Stimulated activated CD4-positive, alpha-beta T cell treated with anti-CD3 and anti-CD28 coated beads, Interleukin-4, amount 100 ng/mL, for 1 hour (primary cell): ENCODE measurements at regions not wholly inside any gene's neighbourhood (a gene's known extent, or its start where the extent isn't known, plus 50 kb on each side); places are given as distances from the start of the nearest gene placed in this dataset.
A peak's percentile ranks its signal among the peaks of the same experiment; 100 is the strongest.
"Not testable (repeated sequence)": the region's sequence is repeated elsewhere in the genome, so short reads cannot be mapped to it uniquely, and the experiment has no call there.

Source experiments
- DNase-seq: peaks from one replicate; pipeline ENCODE4 v3.0.0-alpha.2; 2020

- no peak for DNase-seq
Measured at GRCh38 chr21:36207577-36208320, 51.1 kb downstream of the DOP1B start.

GRCh38 chr21:36208326-36209013, 51.8 kb downstream of the DOP1B start:
- no peak for DNase-seq

- DNase-seq = peak; percentile 13
Measured at GRCh38 chr21:36209626-36210171, 53.1 kb downstream of the DOP1B start.

GRCh38 chr21:36210779-36211659, 54.4 kb downstream of the DOP1B start:
- no peak for DNase-seq

GRCh38 chr21:36211660-36212512, 55.3 kb downstream of the DOP1B start:
- no peak for DNase-seq

- DNase-seq = no peak
Measured at GRCh38 chr21:36212513-36212780, 55.8 kb downstream of the DOP1B start.

GRCh38 chr21:36214561-36214960, 57.9 kb downstream of the DOP1B start:
- no peak for DNase-seq

- DNase-seq = no peak
Measured at GRCh38 chr21:36217743-36218142, 61.1 kb downstream of the DOP1B start.

GRCh38 chr21:36218691-36219090, 62.1 kb downstream of the DOP1B start:
- DNase-seq = no peak

GRCh38 chr21:36223451-36223850, 66.8 kb downstream of the DOP1B start:
- DNase-seq = no peak

- no peak for DNase-seq
Measured at GRCh38 chr21:36229181-36229580, 72.6 kb downstream of the DOP1B start.

GRCh38 chr21:36231444-36231843, 74.8 kb downstream of the DOP1B start:
- DNase-seq = not testable (repeated sequence)

GRCh38 chr21:36232641-36233040, 76.0 kb downstream of the DOP1B start:
- DNase-seq = no peak

GRCh38 chr21:36235058-36235582, 78.5 kb downstream of the DOP1B start:
- no peak for DNase-seq

GRCh38 chr21:36236052-36236730, 79.6 kb downstream of the DOP1B start:
- no peak for DNase-seq

- no peak for DNase-seq
Measured at GRCh38 chr21:36237441-36237840, 80.8 kb downstream of the DOP1B start.

- DNase-seq = no peak
Measured at GRCh38 chr21:36239585-36239984, 80.4 kb upstream of the MORC3 start.

GRCh38 chr21:36241717-36242116, 78.3 kb upstream of the MORC3 start:
- DNase-seq = no peak

- no peak for DNase-seq
Measured at GRCh38 chr21:36245115-36245514, 74.9 kb upstream of the MORC3 start.

- DNase-seq = no peak
Measured at GRCh38 chr21:36245649-36246048, 74.3 kb upstream of the MORC3 start.

GRCh38 chr21:36246080-36246631, 73.8 kb upstream of the MORC3 start:
- no peak for DNase-seq
